ENCODE measurements at regions not wholly inside any gene's neighbourhood (a gene's known extent, or its start where the extent isn't known, plus 50 kb on each side); places are given as distances from the start of the nearest gene placed in this dataset.

DNA sequence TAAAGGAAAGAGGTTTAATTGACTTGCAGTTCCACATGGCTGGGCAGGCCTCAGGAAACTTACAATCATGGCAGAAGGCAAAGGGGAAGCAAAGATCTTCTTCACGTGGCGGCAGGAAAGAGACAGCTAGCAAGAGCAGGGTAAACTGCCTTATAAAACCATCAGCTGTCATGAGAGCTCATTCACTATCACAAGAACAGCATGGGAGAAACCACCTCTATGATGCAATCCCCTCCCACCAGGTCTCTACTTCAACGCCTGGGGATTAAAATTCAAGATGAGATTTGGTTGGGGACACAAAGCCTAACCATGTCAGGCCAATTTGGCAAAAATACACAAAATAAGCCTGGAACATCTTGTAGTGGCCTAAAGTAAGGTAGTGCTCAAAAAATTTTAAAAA lies 152.6 kb downstream of the COL6A3 start:
- no peak overlapping the region for H3K4me3 ChIP-seq (replicated peaks; ENCODE audit: low read depth, low read length)
- DNase-seq (ENCODE audit: extremely low read depth, low read depth), result no peak
- TF ChIP-seq, protein P1, sequence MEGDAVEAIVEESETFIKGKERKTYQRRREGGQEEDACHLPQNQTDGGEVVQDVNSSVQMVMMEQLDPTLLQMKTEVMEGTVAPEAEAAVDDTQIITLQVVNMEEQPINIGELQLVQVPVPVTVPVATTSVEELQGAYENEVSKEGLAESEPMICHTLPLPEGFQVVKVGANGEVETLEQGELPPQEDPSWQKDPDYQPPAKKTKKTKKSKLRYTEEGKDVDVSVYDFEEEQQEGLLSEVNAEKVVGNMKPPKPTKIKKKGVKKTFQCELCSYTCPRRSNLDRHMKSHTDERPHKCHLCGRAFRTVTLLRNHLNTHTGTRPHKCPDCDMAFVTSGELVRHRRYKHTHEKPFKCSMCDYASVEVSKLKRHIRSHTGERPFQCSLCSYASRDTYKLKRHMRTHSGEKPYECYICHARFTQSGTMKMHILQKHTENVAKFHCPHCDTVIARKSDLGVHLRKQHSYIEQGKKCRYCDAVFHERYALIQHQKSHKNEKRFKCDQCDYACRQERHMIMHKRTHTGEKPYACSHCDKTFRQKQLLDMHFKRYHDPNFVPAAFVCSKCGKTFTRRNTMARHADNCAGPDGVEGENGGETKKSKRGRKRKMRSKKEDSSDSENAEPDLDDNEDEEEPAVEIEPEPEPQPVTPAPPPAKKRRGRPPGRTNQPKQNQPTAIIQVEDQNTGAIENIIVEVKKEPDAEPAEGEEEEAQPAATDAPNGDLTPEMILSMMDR (IDR thresholded peaks at IDR 0.05; ENCODE audit: low read depth, low read length, missing control alignments), result no peak

DNA sequence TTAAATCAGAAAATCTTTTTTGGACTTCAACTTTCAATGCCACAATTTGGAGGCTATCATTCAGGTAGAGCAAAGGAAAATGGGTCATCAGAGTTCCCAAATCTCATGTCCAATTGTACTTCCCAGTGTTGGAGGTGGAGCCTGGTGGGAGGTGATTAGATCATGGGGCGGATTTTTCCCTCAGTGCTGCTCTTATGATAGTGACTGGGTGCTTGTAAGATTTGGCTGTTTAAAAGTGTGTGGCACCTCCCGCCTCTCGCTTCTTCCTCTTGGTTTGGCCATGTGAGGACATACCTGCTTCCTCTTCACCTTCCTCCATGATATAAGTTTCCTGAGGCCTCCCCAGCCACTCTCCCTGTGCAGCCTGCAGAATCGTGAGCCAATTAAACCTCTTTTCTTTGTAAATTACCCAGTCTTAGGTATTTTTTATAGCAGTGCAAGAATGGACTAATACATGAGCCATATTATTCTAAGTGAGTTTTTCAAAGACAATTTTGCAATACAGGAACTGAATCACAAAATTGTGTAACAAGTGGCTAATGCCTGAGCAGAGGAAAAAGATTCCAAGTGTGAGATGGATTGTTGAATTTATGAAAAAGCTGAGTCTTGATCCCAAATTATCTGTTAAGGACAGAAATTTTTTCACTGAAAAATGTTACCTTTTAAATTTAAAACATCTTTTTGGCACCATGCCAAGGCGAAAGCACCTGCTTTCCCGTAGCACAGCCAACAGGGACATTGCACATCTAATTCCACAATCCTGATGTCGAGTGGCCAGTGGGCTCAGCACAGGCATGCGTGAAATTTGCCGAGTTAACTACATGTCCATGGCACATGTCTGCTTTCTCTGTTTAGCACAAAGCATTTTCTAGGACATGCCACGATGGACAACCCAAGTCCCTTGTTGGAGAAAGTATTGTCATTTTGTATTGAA lies 150.9 kb downstream of the COL6A3 start:
- TF ChIP-seq, protein P1 (IDR thresholded peaks at IDR 0.05; ENCODE audit: low read depth, low read length, missing control alignments), result no peak
- DNase-seq (ENCODE audit: extremely low read depth, low read depth), result no peak
- H3K4me3 ChIP-seq (replicated peaks; ENCODE audit: low read depth, low read length), result no peak overlapping the region

DNA sequence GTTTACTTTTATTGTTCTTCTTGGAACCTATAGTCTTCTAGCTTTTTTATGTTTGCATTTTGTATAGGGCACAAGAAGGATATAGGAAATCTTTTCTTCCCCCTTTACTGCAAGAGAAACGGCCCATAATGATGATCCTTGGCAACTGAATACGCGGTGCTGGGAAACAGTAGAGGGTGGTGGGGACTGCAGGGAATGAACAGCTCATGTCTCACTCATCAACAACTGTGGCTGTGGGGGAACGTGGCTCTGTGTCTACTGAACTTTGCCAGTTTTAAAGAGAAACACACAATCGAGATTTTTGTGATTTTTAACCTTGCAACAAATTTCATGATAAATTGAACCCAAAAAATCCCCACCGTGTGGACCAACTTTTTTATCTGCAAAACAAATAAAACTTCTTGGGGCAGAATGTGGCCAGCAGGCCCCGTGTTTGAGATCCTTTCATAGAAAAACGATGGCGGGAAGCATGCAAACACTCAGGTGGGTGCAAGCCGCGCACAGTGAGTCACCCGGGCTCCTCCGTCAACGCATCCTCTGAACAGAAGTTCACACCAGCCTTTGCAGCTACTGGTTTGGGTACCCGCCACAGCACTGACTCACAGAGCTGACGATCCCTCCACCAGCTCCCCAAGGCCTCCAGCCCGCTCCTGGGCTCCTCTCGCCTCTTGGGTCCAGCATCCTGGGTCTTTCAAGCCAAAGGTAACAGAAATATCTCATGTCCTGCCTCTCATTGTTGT lies 149.3 kb downstream of the COL6A3 start:
- TF ChIP-seq, protein P1 (IDR thresholded peaks at IDR 0.05; ENCODE audit: low read depth, low read length, missing control alignments), result no peak
- H3K4me3 ChIP-seq (replicated peaks; ENCODE audit: low read depth, low read length), result no peak overlapping the region
- DNase-seq (ENCODE audit: extremely low read depth, low read depth), result no peak

DNA sequence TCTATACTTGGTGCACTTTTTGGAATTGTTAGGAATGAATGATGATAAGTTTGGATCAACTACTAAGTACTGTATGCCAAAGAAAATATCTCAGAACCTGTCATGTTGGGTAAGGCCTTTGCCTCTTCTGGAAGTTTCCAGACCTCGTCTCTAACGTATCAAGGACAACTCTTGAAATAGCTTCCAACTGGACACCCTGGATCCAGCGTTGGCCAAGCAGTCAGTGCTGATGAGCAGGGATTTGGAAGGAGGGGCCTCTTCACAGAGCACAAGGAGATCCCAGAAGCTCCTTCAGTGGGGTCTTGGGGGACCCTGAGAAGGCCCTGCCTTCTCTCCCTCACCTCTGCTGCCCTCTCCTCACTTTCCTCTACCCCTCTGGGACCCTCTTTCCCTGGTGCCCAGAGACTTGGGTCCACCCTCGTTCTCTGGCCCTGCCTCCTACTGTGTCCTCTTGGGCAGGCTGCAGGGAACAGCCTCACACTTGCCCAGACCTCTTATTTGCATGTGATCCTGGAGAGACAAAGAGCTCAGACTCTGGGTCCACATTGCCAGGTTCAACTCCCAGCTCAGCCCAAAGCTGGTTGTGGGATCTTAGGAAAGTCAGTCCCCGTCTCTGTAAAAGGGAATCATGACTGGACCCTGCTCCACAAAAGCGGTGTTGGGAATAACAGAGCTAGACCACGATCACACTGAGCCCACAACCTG lies 145.8 kb downstream of the COL6A3 start:
- TF ChIP-seq, protein P1 (IDR thresholded peaks at IDR 0.05; ENCODE audit: low read depth, low read length, missing control alignments), result no peak
- no peak overlapping the region for H3K4me3 ChIP-seq (replicated peaks; ENCODE audit: low read depth, low read length)

DNA sequence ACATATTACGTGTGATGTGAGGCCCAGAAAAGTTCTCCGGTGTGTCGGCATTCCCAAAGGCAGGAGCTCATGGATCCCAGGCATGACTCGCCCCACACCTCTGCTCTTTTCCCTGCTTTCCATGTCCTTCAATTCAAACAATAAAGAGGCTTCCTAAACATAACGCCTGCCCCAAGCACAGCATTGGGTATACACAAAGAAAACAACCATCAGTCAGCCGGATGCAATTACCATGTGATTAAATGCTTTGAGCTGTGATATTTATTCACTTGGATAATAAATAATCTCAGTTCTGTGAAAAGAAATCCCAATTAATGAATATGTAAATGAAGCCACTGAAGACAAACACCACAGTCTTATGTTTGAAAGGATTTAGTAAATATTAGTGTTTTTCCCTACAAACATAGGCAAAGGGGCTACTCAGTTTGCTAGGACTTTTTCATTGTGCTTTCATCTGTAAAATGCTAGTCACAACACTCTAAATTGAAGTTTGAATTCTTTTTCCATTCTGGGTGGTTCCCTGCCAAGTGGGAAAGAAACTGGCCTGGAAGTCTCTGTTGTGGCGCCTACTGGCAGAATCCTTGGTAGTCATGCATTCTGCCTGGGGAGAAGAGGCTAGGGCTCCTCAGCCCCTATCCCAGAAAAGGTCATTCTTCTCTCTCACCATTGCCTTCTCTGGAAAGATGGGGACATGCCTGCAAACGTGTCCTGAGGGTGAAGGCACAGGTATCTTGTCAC lies 144.7 kb downstream of the COL6A3 start:
- DNase-seq (ENCODE audit: extremely low read depth, low read depth), result no peak
- TF ChIP-seq, protein P1 (IDR thresholded peaks at IDR 0.05; ENCODE audit: low read depth, low read length, missing control alignments), result no peak
- H3K4me3 ChIP-seq (replicated peaks; ENCODE audit: low read depth, low read length), result no peak overlapping the region

More for the DNA sequence above, 145.8 kb downstream of the COL6A3 start:
- no peak for DNase-seq (ENCODE audit: extremely low read depth, low read depth)

DNA sequence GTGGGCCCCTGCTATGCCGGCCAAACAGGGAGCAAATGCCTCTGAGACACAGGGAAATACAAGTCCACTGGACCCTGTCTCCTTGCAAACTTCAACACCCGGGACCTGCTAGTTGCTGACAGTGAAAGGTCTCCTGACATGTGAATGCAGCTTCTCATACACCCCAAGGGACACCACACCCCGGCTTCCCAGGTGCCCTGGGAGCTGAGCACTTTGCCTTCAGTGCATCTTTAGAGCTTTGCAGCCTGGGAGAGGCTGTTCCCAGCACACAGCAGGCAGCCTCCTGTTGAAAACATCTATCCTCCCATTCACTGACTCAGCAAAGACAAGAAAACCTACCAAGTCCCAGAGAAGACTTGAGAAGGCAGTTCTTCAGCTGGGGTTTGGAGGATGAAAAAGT lies 143.4 kb downstream of the COL6A3 start:
- TF ChIP-seq, protein P1 (IDR thresholded peaks at IDR 0.05; ENCODE audit: low read depth, low read length, missing control alignments), result no peak
- no peak for DNase-seq (ENCODE audit: extremely low read depth, low read depth)
- no peak overlapping the region for H3K4me3 ChIP-seq (replicated peaks; ENCODE audit: low read depth, low read length)

Data from HFF-Myc (cell line).